MM.1S (cell line): ENCODE measurements at regions not wholly inside any gene's neighbourhood (a gene's known extent, or its start where the extent isn't known, plus 50 kb on each side); places are given as distances from the start of the nearest gene placed in this dataset.

Experiments
- DNase-seq: peaks from one replicate; pipeline ENCODE4 v3.0.0-alpha.2; 2015
- H2AFZ ChIP-seq: fragments of 300-600 bp; sonication (generic); 2 replicates; pipeline ENCODE4 v1.6.0; 2016; ENCODE audit warnings: antibody characterized with exemption, low read length
- H3F3A ChIP-seq: fragments of 300-600 bp; sonication (generic); 2 replicates; pipeline ENCODE4 v1.6.1; 2016; ENCODE audit warnings: mild to moderate bottlenecking, antibody characterized with exemption, low read length, moderate library complexity, mixed read lengths; ENCODE audit not compliant: insufficient read depth
- H3K27ac ChIP-seq: fragments of 300-600 bp; sonication (generic); 2 replicates; pipeline ENCODE4 v1.5.1; 2016; ENCODE audit warnings: mild to moderate bottlenecking, low read length
- H3K27me3 ChIP-seq: fragments of 300-600 bp; sonication (generic); replicated peaks from 2 replicates; pipeline ENCODE4 v1.6.0; 2016; ENCODE audit warnings: low read length; ENCODE audit not compliant: insufficient read depth
- H3K36me3 ChIP-seq: fragments of 300-600 bp; sonication (generic); replicated peaks from 2 replicates; pipeline ENCODE4 v1.6.1; 2016; ENCODE audit warnings: mild to moderate bottlenecking, low read length, mixed read lengths; ENCODE audit not compliant: insufficient read depth
- H3K4me1 ChIP-seq: fragments of 300-600 bp; sonication (generic); 2 replicates; pipeline ENCODE4 v1.6.1; 2016; ENCODE audit warnings: low read length, mixed read lengths
- H3K4me2 ChIP-seq: fragments of 300-600 bp; sonication (generic); 2 replicates; pipeline ENCODE4 v1.6.0; 2016; ENCODE audit warnings: low read depth, low read length
- H3K4me3 ChIP-seq: fragments of 300-600 bp; sonication (generic); 2 replicates; pipeline ENCODE4 v1.5.1; 2016; ENCODE audit warnings: low read length, mixed read lengths
- H3K79me2 ChIP-seq: fragments of 300-600 bp; sonication (generic); 2 replicates; pipeline ENCODE4 v1.6.1; 2016; ENCODE audit warnings: mixed run types, low read length, mixed read lengths
- H3K9ac ChIP-seq: fragments of 300-600 bp; sonication (generic); 2 replicates; pipeline ENCODE4 v1.6.1; 2016; ENCODE audit warnings: low read length, mixed read lengths
- H3K9me2 ChIP-seq: fragments of 300-600 bp; sonication (generic); replicated peaks from 2 replicates; pipeline ENCODE4 v1.6.1; 2016; ENCODE audit warnings: mild to moderate bottlenecking, low read length, mixed read lengths; ENCODE audit not compliant: insufficient read depth
- H3K9me3 ChIP-seq: fragments of 300-600 bp; sonication (generic); replicated peaks from 2 replicates; pipeline ENCODE4 v1.6.1; 2016; ENCODE audit warnings: mild to moderate bottlenecking, low read length, mixed read lengths; ENCODE audit not compliant: insufficient read depth
- H4K20me1 ChIP-seq: fragments of 300-600 bp; sonication (generic); 2 replicates; pipeline ENCODE4 v1.6.1; 2016; ENCODE audit warnings: mild to moderate bottlenecking, low read length, moderate library complexity, mixed read lengths; ENCODE audit not compliant: insufficient read depth
- CTCF ChIP-seq: fragments of 300-600 bp; sonication (generic); IDR thresholded peaks from 2 replicates; pipeline ENCODE4 v1.5.1; 2016; ENCODE audit warnings: antibody characterized with exemption, low read length, mixed read lengths
- EZH2 ChIP-seq: fragments of 300-600 bp; sonication (generic); optimal IDR thresholded peaks from 2 replicates; pipeline ENCODE3; 2017; ENCODE audit warnings: low read depth, mild to moderate bottlenecking, antibody characterized with exemption, low read length, mixed read lengths
- EZH2phosphoT487 ChIP-seq: fragments of 300-600 bp; sonication (generic); IDR thresholded peaks from 2 replicates; pipeline ENCODE4 v1.6.1; 2018; ENCODE audit warnings: antibody characterized with exemption, low read length

DNA sequence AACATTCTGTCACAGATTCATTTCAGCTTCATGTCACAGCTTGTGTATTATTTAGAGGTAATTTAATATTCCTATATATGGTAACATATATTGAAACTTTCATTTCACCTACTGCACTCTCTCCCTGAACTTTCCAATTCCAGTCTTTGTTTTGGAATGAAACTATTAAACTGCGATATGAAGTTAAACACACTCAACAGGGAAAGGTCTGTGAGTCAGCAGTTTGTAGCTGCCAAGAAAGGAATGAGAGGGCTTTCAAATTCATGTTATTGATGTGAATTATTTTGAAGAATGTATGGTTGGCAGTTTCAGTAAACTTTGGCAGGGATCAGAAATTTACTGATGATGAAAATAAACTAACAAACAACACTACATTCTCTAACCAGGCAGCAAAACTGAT lies 148.3 kb downstream of the HNMT start:
- Histone ChIP-seq H3K4me2 (no peak overlapping the region), H3K79me2 (no peaks in the 10 kb centered on the region), H3K4me1 (no peaks in the 10 kb centered on the region), H3K36me3 (no peaks in the 10 kb centered on the region), H3K9ac (no peak overlapping the region), H3K4me3 (no peak overlapping the region), H3K9me3 (no peaks in the 10 kb centered on the region), H3F3A (no peaks in the 10 kb centered on the region), H3K27ac (no peak overlapping the region), H3K27me3 (no peaks in the 10 kb centered on the region), H3K9me2 (no peaks in the 10 kb centered on the region), H4K20me1 (no peaks in the 10 kb centered on the region), H2AFZ (no peak overlapping the region)
- DNase-seq, result no peak
- TF ChIP-seq EZH2phosphoT487, result no peak
- no peak for TF ChIP-seq CTCF
- no peak for TF ChIP-seq EZH2

GRCh38 chr2:138113871-138114525 lies 149.7 kb downstream of the HNMT start:
- Histone ChIP-seq H3K36me3 (no peaks in the 10 kb centered on the region), H3K4me2 (no peak overlapping the region), H3K9me2 (no peaks in the 10 kb centered on the region), H3F3A (no peaks in the 10 kb centered on the region), H2AFZ (no peak overlapping the region), H3K9ac (no peak overlapping the region), H4K20me1 (no peaks in the 10 kb centered on the region), H3K79me2 (no peaks in the 10 kb centered on the region), H3K4me3 (no peak overlapping the region), H3K27ac (no peak overlapping the region), H3K9me3 (no peaks in the 10 kb centered on the region), H3K4me1 (no peaks in the 10 kb centered on the region), H3K27me3 (no peaks in the 10 kb centered on the region)
- no peak for TF ChIP-seq EZH2phosphoT487
- TF ChIP-seq CTCF, result no peak
- no peak for TF ChIP-seq EZH2
- no peak for DNase-seq

GRCh38 chr2:138115666-138116065 lies 151.4 kb downstream of the HNMT start:
- no peak overlapping the region for H3K4me3 ChIP-seq
- TF ChIP-seq EZH2 (no peak), CTCF (no peak)
- H3K4me2 ChIP-seq, result no peak overlapping the region
- no peak for DNase-seq
- H3K9ac ChIP-seq, result no peak overlapping the region
- H3F3A ChIP-seq, result no peaks in the 10 kb centered on the region
- H3K9me2 ChIP-seq, result no peaks in the 10 kb centered on the region
- H3K27me3 ChIP-seq, result no peaks in the 10 kb centered on the region
- H3K36me3 ChIP-seq, result no peaks in the 10 kb centered on the region
- no peaks in the 10 kb centered on the region for H4K20me1 ChIP-seq
- H3K79me2 ChIP-seq, result no peaks in the 10 kb centered on the region
- no peak overlapping the region for H3K27ac ChIP-seq
- H3K4me1 ChIP-seq, result no peaks in the 10 kb centered on the region
- no peaks in the 10 kb centered on the region for H3K9me3 ChIP-seq
- H2AFZ ChIP-seq, result no peak overlapping the region
